ENCODE measurements at regions not wholly inside any gene's neighbourhood (a gene's known extent, or its start where the extent isn't known, plus 50 kb on each side); places are given as distances from the start of the nearest gene placed in this dataset.

DNA sequence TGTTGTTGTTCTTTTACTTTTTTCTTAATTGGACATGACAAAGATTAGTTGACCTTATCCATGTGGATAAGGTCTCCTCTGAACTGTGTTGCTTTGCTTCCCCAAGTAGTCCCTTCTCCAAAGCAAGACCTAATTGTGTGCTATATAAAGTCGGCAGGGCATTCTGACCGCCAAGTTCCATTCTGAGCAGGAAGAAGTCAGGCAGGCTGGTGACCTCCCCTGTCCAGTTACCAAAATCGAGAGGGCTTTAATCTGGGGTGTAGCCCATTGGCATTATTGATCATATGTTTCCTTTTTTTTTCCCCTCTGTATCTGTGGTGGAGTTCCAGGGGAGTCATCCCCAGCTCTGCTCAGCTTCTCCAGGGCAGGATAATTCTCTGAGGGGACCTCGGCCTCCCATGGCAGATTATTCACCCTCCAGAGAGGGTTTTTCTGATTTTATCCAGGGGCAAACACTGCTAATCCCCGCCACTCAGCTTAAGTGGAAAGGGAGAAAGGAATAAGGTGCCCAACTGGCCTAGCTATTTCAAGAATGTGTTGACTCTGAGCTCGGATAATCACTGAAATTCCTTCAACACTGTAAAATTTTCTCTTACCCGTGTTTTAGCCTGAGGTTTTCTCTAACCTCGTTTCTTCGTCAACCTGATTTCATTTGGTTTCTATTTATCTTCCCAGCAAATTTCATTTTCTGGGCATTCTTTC, 71.8 kb upstream of the L3MBTL3 start:
- H4K20me1 ChIP-seq (ENCODE audit: insufficient read depth, low read length), result no peaks in the 10 kb centered on the region
- H3K27me3 ChIP-seq (ENCODE audit: insufficient read depth, low read length), result peaks cover 3% of the 10 kb centered on the region
- DNase-seq (ENCODE audit: insufficient read length, low spot score, missing footprints), result no peak
- no peak overlapping the region for H3K27ac ChIP-seq (ENCODE audit: low read depth, low read length)
- no peak overlapping the region for H3K4me3 ChIP-seq (ENCODE audit: insufficient read depth, low read length)
- H3K4me1 ChIP-seq (ENCODE audit: insufficient read depth, low read length), result no peaks in the 10 kb centered on the region
- H3K9me3 ChIP-seq (ENCODE audit: low read depth, low read length), result no peaks in the 10 kb centered on the region
- no peak overlapping the region for H2AFZ ChIP-seq (ENCODE audit: low read length)
- no peaks in the 10 kb centered on the region for H3K79me2 ChIP-seq (ENCODE audit: insufficient read depth, low read length)
- no peak overlapping the region for H3K4me2 ChIP-seq (ENCODE audit: insufficient read depth, low read length)
- TF ChIP-seq, protein P1, sequence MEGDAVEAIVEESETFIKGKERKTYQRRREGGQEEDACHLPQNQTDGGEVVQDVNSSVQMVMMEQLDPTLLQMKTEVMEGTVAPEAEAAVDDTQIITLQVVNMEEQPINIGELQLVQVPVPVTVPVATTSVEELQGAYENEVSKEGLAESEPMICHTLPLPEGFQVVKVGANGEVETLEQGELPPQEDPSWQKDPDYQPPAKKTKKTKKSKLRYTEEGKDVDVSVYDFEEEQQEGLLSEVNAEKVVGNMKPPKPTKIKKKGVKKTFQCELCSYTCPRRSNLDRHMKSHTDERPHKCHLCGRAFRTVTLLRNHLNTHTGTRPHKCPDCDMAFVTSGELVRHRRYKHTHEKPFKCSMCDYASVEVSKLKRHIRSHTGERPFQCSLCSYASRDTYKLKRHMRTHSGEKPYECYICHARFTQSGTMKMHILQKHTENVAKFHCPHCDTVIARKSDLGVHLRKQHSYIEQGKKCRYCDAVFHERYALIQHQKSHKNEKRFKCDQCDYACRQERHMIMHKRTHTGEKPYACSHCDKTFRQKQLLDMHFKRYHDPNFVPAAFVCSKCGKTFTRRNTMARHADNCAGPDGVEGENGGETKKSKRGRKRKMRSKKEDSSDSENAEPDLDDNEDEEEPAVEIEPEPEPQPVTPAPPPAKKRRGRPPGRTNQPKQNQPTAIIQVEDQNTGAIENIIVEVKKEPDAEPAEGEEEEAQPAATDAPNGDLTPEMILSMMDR (IDR thresholded peaks at IDR 0.05; ENCODE audit: extremely low read depth, low read depth, low read length), result no peak
- H3K36me3 ChIP-seq (ENCODE audit: insufficient read depth, low read length), result no peaks in the 10 kb centered on the region

DNA sequence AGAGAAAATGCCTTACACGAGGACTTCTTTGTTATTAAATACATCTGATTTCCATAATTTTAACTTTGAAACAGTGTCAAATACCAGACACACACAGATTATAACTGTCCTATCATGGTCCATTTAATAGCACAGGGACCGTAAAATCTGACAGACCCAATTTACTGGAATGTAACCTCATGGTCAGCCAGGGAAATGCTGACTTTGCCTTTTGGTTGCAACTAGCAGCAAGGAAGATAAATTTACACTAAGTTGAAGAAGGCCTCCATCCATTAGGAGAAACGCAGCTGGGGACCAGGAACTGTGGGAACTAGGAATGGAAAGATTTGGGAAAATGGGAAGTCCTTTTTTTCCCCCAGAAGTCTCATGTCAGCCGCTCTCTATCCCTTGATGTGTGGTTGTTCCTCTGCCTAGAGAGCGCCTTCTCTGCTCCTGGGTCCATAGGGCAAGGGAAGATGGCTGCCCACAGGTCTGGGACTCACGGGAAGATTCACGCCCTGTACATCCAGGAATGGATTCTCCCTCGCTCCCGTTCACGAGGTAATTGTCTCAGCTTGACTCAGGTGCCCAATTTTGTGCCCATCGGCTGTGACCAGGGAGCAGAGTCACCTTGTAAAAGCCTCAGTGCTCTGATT, 74.6 kb upstream of the L3MBTL3 start:
- TF ChIP-seq, protein P1 (IDR thresholded peaks at IDR 0.05; ENCODE audit: extremely low read depth, low read depth, low read length), result no peak
- H3K79me2 ChIP-seq (ENCODE audit: insufficient read depth, low read length), result no peaks in the 10 kb centered on the region
- no peaks in the 10 kb centered on the region for H3K36me3 ChIP-seq (ENCODE audit: insufficient read depth, low read length)
- peak overlapping the region; percentile 5 for H2AFZ ChIP-seq (ENCODE audit: low read length)
- H3K27me3 ChIP-seq (ENCODE audit: insufficient read depth, low read length), result peaks cover 10% of the 10 kb centered on the region
- no peak overlapping the region for H3K4me3 ChIP-seq (ENCODE audit: insufficient read depth, low read length)
- no peaks in the 10 kb centered on the region for H4K20me1 ChIP-seq (ENCODE audit: insufficient read depth, low read length)
- no peaks in the 10 kb centered on the region for H3K4me1 ChIP-seq (ENCODE audit: insufficient read depth, low read length)
- H3K9me3 ChIP-seq (ENCODE audit: low read depth, low read length), result no peaks in the 10 kb centered on the region
- H3K27ac ChIP-seq (ENCODE audit: low read depth, low read length), result no peak overlapping the region
- H3K4me2 ChIP-seq (ENCODE audit: insufficient read depth, low read length), result no peak overlapping the region
- DNase-seq (ENCODE audit: insufficient read length, low spot score, missing footprints), result no peak

DNA sequence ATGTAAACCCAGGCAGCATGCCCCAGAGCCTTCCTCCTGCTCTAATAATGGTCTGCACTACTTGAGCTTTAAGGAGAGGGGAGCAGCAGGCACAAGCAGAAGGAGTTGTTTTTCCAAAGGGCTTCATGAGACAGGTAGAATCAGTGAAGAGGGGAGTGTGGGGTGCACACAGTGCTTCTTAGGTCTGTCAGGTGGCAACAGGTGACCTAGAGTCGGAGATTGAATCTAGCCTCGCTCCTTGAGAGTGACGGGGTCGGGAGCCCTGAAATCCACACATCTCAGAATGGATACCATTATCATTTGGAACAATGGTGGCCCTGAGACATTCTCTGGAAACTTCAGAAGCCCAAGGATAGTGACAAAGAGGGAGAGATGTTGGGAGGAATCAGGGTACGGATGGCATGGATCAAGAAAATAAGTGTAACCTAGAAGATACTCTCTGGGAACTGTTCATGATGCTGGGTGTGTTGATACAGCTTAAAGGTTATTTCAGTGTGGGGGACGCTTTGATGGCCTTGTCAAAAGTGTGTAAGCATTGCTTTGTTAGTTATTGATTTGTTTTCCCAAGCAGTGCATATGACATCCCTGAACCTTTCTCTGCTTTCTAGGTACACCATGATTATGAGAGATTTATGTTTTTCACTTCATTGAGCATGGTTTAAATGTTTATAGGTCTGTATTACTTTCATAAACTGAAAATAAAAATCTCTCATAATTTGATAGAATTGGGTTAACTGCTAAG, 77.8 kb upstream of the L3MBTL3 start:
- Histone ChIP-seq H3K27me3 (ENCODE audit: insufficient read depth, low read length) (peaks cover 12% of the 10 kb centered on the region), H2AFZ (ENCODE audit: low read length) (no peak overlapping the region), H3K79me2 (ENCODE audit: insufficient read depth, low read length) (no peaks in the 10 kb centered on the region), H3K36me3 (ENCODE audit: insufficient read depth, low read length) (no peaks in the 10 kb centered on the region), H3K4me2 (ENCODE audit: insufficient read depth, low read length) (no peak overlapping the region), H3K27ac (ENCODE audit: low read depth, low read length) (no peak overlapping the region), H4K20me1 (ENCODE audit: insufficient read depth, low read length) (no peaks in the 10 kb centered on the region), H3K4me3 (ENCODE audit: insufficient read depth, low read length) (no peak overlapping the region), H3K9me3 (ENCODE audit: low read depth, low read length) (no peaks in the 10 kb centered on the region), H3K4me1 (ENCODE audit: insufficient read depth, low read length) (no peaks in the 10 kb centered on the region)
- TF ChIP-seq, protein P1 (IDR thresholded peaks at IDR 0.05; ENCODE audit: extremely low read depth, low read depth, low read length), result no peak
- no peak for DNase-seq (ENCODE audit: insufficient read length, low spot score, missing footprints)
